ENCODE measurements at regions not wholly inside any gene's neighbourhood (a gene's known extent, or its start where the extent isn't known, plus 50 kb on each side); places are given as distances from the start of the nearest gene placed in this dataset.
"Not testable (repeated sequence)": the region's sequence is repeated elsewhere in the genome, so short reads cannot be mapped to it uniquely, and the experiment has no call there.

- ATAC-seq (ENCODE audit: low FRiP score) = no peak
- TF ChIP-seq CTCF (IDR thresholded peaks at IDR 0.05) = no peak
- DNase-seq (ENCODE audit: low spot score) = no peak
Observed at GRCh38 chr7:98733036-98733435, 116.0 kb downstream of the NPTX2 start.

GRCh38 chr7:98735801-98736200, 118.7 kb downstream of the NPTX2 start:
- ATAC-seq (ENCODE audit: low FRiP score) = no peak
- no peak for DNase-seq (ENCODE audit: low spot score)
- TF ChIP-seq CTCF (IDR thresholded peaks at IDR 0.05) = no peak

GRCh38 chr7:98736461-98736860, 119.4 kb downstream of the NPTX2 start:
- ATAC-seq (ENCODE audit: low FRiP score) = not testable (repeated sequence)

GRCh38 chr7:98737176-98737575, 120.1 kb downstream of the NPTX2 start:
- no peak for ATAC-seq (ENCODE audit: low FRiP score)
- DNase-seq (ENCODE audit: low spot score) = no peak
- TF ChIP-seq CTCF (IDR thresholded peaks at IDR 0.05) = no peak

More at GRCh38 chr7:98736461-98736860, 119.4 kb downstream of the NPTX2 start:
- not testable (repeated sequence) for DNase-seq (ENCODE audit: low spot score)

GRCh38 chr7:98740643-98741042, 123.6 kb downstream of the NPTX2 start:
- ATAC-seq (ENCODE audit: low FRiP score) = no peak

GRCh38 chr7:98745722-98746318, 124.0 kb downstream of the TMEM130 start:
- peak; percentile 46 for DNase-seq (ENCODE audit: low spot score)
- no peak for TF ChIP-seq CTCF (IDR thresholded peaks at IDR 0.05)
- no peak for ATAC-seq (ENCODE audit: low FRiP score)

More at GRCh38 chr7:98740643-98741042, 123.6 kb downstream of the NPTX2 start:
- DNase-seq (ENCODE audit: low spot score) = no peak
- no peak for TF ChIP-seq CTCF (IDR thresholded peaks at IDR 0.05)

GRCh38 chr7:98748090-98748489, 121.7 kb downstream of the TMEM130 start:
- DNase-seq (ENCODE audit: low spot score) (no peak), ATAC-seq (ENCODE audit: low FRiP score) (no peak)
- no peak for TF ChIP-seq CTCF (IDR thresholded peaks at IDR 0.05)
